Type B pancreatic cell (in vitro differentiated cells): ENCODE measurements at regions not wholly inside any gene's neighbourhood (a gene's known extent, or its start where the extent isn't known, plus 50 kb on each side); places are given as distances from the start of the nearest gene placed in this dataset.
"Not testable (repeated sequence)": the region's sequence is repeated elsewhere in the genome, so short reads cannot be mapped to it uniquely, and the experiment has no call there.

ENCODE experiments used
- DNase-seq: peaks from one replicate; pipeline ENCODE4 v3.0.0; 2021; ENCODE audit warnings: mixed read lengths; ENCODE audit not compliant: unreplicated experiment; ENCODE audit errors: extremely low spot score
- H3K27ac Mint-ChIP-seq: 2 replicates; pipeline ENCODE4 v1.8.0; 2021; ENCODE audit warnings: mild to moderate bottlenecking, mixed read lengths
- H3K27me3 Mint-ChIP-seq: 2 replicates; pipeline ENCODE4 v1.8.0; 2021; ENCODE audit warnings: mixed read lengths
- H3K36me3 Mint-ChIP-seq: 2 replicates; pipeline ENCODE4 v1.8.0; 2021; ENCODE audit warnings: mixed read lengths
- H3K4me1 Mint-ChIP-seq: one replicate; pipeline ENCODE4 v1.8.0; 2021; ENCODE audit warnings: mixed read lengths; ENCODE audit not compliant: unreplicated experiment
- H3K4me3 Mint-ChIP-seq: 2 replicates; pipeline ENCODE4 v1.8.0; 2021; ENCODE audit warnings: mild to moderate bottlenecking, mixed read lengths
- H3K9me3 Mint-ChIP-seq: 2 replicates; pipeline ENCODE4 v1.8.0; 2021; ENCODE audit warnings: mixed read lengths
- CTCF ChIP-seq: fragments of 200-600 bp; sonication (generic); conservative IDR thresholded peaks from 2 replicates; pipeline ENCODE4 v1.5.0; 2021; ENCODE audit warnings: antibody characterized with exemption, mild to moderate bottlenecking

GRCh38 chr6:19605624-19606023 lies 231.5 kb upstream of the ID4 start:
- Mint-ChIP-seq H3K27ac (no peak overlapping the region), H3K4me1 (no peaks in the 10 kb centered on the region), H3K4me3 (no peak overlapping the region), H3K27me3 (peaks cover 5% of the 10 kb centered on the region), H3K9me3 (no peaks in the 10 kb centered on the region), H3K36me3 (no peaks in the 10 kb centered on the region)
- no peak for DNase-seq
- no peak for TF ChIP-seq CTCF

DNA sequence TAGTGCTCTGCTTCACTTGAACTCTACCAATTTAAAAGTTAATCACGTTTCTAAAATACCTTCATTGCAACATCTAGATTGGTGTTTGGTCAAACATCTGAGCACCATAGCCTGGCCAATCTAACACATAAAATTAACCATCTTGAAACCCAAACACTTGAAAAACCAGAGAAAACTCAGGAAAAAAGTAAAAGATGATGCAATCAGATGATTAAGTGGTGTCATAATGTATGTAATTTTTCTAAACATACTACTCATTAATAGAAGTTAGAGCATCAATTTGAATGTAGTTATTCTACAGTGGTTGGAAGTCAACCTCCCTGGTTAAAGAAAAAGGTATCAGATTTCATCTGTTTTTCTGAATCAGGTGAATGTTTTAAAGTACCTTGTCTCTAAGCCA lies 228.6 kb upstream of the ID4 start:
- H3K27me3 Mint-ChIP-seq, result peaks cover 5% of the 10 kb centered on the region
- H3K36me3 Mint-ChIP-seq, result peaks cover 4% of the 10 kb centered on the region
- no peak overlapping the region for H3K4me3 Mint-ChIP-seq
- no peaks in the 10 kb centered on the region for H3K4me1 Mint-ChIP-seq
- peaks cover 5% of the 10 kb centered on the region for H3K9me3 Mint-ChIP-seq
- DNase-seq, result no peak
- no peak for TF ChIP-seq CTCF
- no peak overlapping the region for H3K27ac Mint-ChIP-seq

- Mint-ChIP-seq H3K4me3 (no peak overlapping the region), H3K36me3 (peaks cover 4% of the 10 kb centered on the region), H3K4me1 (no peaks in the 10 kb centered on the region), H3K27ac (no peak overlapping the region), H3K27me3 (peaks cover 1% of the 10 kb centered on the region), H3K9me3 (peaks cover 5% of the 10 kb centered on the region)
- TF ChIP-seq CTCF, result no peak
- DNase-seq, result no peak
Measured at GRCh38 chr6:19609972-19610641, 227.1 kb upstream of the ID4 start.

DNA sequence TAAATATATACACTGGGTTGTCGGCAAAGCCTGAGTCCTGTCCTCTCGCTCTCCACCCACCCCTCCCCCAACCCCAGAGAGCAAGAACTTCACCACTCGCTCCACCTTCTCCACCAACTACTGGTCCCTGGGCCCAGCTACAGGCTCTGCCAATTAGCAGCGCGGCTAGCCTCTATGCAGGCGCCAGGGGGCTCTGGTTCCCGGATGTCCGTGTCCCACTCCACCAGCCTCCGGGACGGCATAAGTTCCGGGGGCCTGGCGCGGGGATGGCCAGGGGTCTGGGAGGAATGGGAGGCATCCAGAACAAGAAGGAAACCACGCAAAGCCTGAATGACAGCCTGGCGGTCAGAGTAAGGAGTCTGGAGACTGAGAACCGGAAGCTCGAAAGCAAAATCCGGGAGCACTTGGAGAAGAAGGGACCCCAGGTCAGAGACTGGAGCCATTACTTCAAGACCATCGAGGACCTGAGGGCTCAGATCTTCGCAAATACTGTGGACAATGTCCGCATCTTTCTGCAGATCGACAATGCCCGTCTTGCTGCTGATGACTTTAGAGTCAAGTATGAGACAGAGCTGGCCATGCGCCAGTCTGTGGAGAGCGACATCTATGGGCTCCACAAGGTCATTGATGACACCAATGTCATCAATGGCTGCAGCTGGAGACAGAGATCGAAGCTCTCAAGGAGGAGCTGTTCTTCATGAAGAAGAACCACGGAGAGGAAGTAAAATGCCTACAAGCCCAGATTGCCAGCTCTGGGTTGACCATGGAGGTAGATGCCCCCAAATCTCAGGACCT lies 224.3 kb upstream of the ID4 start:
- H3K4me1 Mint-ChIP-seq, H3K27me3 Mint-ChIP-seq, H3K27ac Mint-ChIP-seq, DNase-seq, H3K36me3 Mint-ChIP-seq, H3K4me3 Mint-ChIP-seq: not testable (repeated sequence)
- peaks cover 10% of the 10 kb centered on the region for H3K9me3 Mint-ChIP-seq

DNA sequence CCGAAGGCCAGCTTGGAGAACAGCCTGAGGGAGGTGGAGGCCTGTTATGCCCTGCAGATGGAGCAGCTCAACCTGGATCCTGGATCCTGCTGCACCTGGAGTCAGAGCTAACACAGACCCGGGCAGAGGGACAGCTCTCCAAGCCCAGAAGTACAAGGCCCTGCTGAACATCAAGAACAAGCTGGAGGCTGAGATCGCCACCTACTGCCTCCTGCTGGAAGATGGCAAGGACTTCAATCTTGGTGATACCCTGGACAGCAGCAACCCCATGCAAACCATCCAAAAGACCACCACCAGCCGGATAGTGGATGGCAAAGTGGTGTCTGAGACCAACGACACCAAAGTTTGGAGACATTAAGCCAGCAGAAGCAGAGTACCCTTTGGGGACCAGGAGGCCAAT lies 223.5 kb upstream of the ID4 start:
- peaks cover 10% of the 10 kb centered on the region for H3K9me3 Mint-ChIP-seq
- peaks cover 7% of the 10 kb centered on the region for H3K36me3 Mint-ChIP-seq
- no peaks in the 10 kb centered on the region for H3K4me1 Mint-ChIP-seq
- H3K4me3 Mint-ChIP-seq, result no peak overlapping the region
- no peak for TF ChIP-seq CTCF
- H3K27me3 Mint-ChIP-seq, result no peaks in the 10 kb centered on the region
- DNase-seq, result no peak
- H3K27ac Mint-ChIP-seq, result no peak overlapping the region

GRCh38 chr6:19616022-19616421 lies 221.1 kb upstream of the ID4 start:
- Mint-ChIP-seq H3K4me1 (no peaks in the 10 kb centered on the region), H3K27me3 (no peaks in the 10 kb centered on the region), H3K27ac (no peak overlapping the region), H3K9me3 (peaks cover 10% of the 10 kb centered on the region), H3K4me3 (no peak overlapping the region), H3K36me3 (peaks cover 7% of the 10 kb centered on the region)
- TF ChIP-seq CTCF, result no peak
- DNase-seq, result no peak
